Right lobe of liver (tissue), 4 donors: ENCODE measurements at regions not wholly inside any gene's neighbourhood (a gene's known extent, or its start where the extent isn't known, plus 50 kb on each side); places are given as distances from the start of the nearest gene placed in this dataset.

Experiments used
- POLR2A ChIP-seq: fragments of 450-650 bp; IDR thresholded peaks from one replicate; pipeline ENCODE4 v1.6.1; 2017; ENCODE audit warnings: antibody characterized with exemption, mild to moderate bottlenecking
- TF ChIP-seq, protein P1 (sequence below), 4 donors: fragments of 200-600 bp in 3 of 4; fragments of 450-650 bp in 1 of 4; IDR thresholded peaks; one replicate each; pipeline versions ENCODE4 v1.5.1 to v1.8.0; 2016 to 2022; ENCODE audit warnings: antibody characterized with exemption in 4 of 4, mild to moderate bottlenecking in 2 of 4
- donor health status: DM: no; HTN: no; CAD: no.
- donor health status: DM: no; HTN: no; CAD: no.
- donor health status: DM: no; HTN: yes; CAD: no.

DNA sequence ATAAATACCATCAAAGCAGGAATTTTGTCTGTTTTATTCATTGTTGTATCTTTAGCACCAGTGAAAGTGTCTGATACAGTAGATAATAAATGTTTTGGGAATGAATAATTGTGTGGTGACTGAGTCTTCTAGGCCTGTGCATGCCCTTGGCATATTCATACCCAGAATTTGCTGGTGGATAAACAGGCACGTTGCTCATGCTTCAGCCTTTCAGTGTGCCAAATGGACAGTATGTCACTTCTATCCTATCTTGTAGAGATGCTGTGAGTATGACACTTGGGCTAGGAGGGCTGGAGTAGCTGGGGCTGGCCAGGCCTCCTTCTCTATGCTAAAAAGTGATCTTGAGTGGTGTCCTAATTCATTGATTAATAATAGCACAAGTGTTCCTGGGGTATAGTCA, 287.3 kb upstream of the DDI1 start:
- TF ChIP-seq, protein P1, sequence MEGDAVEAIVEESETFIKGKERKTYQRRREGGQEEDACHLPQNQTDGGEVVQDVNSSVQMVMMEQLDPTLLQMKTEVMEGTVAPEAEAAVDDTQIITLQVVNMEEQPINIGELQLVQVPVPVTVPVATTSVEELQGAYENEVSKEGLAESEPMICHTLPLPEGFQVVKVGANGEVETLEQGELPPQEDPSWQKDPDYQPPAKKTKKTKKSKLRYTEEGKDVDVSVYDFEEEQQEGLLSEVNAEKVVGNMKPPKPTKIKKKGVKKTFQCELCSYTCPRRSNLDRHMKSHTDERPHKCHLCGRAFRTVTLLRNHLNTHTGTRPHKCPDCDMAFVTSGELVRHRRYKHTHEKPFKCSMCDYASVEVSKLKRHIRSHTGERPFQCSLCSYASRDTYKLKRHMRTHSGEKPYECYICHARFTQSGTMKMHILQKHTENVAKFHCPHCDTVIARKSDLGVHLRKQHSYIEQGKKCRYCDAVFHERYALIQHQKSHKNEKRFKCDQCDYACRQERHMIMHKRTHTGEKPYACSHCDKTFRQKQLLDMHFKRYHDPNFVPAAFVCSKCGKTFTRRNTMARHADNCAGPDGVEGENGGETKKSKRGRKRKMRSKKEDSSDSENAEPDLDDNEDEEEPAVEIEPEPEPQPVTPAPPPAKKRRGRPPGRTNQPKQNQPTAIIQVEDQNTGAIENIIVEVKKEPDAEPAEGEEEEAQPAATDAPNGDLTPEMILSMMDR (IDR thresholded peaks at IDR 0.05): no peak
- TF ChIP-seq POLR2A: no peak
